Loucy (cell line): ENCODE measurements at regions not wholly inside any gene's neighbourhood (a gene's known extent, or its start where the extent isn't known, plus 50 kb on each side); places are given as distances from the start of the nearest gene placed in this dataset.

Source experiments
- H2AFZ ChIP-seq: fragments of 200-600 bp; sonication (generic); 2 replicates; pipeline ENCODE4 v1.6.0; 2016; ENCODE audit warnings: antibody characterized with exemption, mild to moderate bottlenecking, low read length, moderate library complexity
- H3F3A ChIP-seq: fragments of 200-600 bp; 2 replicates; pipeline ENCODE4 v1.6.0; 2016; ENCODE audit warnings: antibody characterized with exemption, low read depth, mild to moderate bottlenecking
- H3K27me3 ChIP-seq: fragments of 200-600 bp; sonication (generic); 2 replicates; pipeline ENCODE4 v1.6.1; 2014; ENCODE audit warnings: low read length, mild to moderate bottlenecking; ENCODE audit not compliant: insufficient read depth, poor library complexity, severe bottlenecking
- H3K36me3 ChIP-seq: fragments of 200-600 bp; sonication (generic); 2 replicates; pipeline ENCODE4 v1.6.1; 2016; ENCODE audit warnings: low read length; ENCODE audit not compliant: insufficient read depth
- H3K4me1 ChIP-seq: fragments of 200-600 bp; sonication (generic); 2 replicates; pipeline ENCODE4 v1.5.1; 2014; ENCODE audit warnings: low read length, mild to moderate bottlenecking; ENCODE audit not compliant: insufficient read depth, poor library complexity, severe bottlenecking
- H3K4me2 ChIP-seq: fragments of 200-600 bp; sonication (generic); 2 replicates; pipeline ENCODE4 v1.6.0; 2014; ENCODE audit warnings: antibody characterized with exemption, low read length, low read depth, mild to moderate bottlenecking; ENCODE audit not compliant: poor library complexity, severe bottlenecking
- H3K4me3 ChIP-seq: fragments of 200-600 bp; sonication (generic); 2 replicates; pipeline ENCODE4 v1.5.1; 2014; ENCODE audit warnings: low read length, mild to moderate bottlenecking, mixed read lengths; ENCODE audit not compliant: poor library complexity, severe bottlenecking
- H3K79me2 ChIP-seq: fragments of 200-600 bp; sonication (generic); 2 replicates; pipeline ENCODE4 v1.6.1; 2014; ENCODE audit warnings: low read length; ENCODE audit not compliant: insufficient read depth
- H3K9ac ChIP-seq: fragments of 200-600 bp; sonication (generic); 2 replicates; pipeline ENCODE4 v1.6.0; 2014; ENCODE audit warnings: mild to moderate bottlenecking, low read depth, low read length, moderate library complexity; ENCODE audit not compliant: poor library complexity, severe bottlenecking
- H3K9me2 ChIP-seq: fragments of 200-600 bp; sonication (generic); replicated peaks from 2 replicates; pipeline ENCODE4 v1.6.1; 2016; ENCODE audit warnings: low read depth, low read length, mixed read lengths
- H3K9me3 ChIP-seq: fragments of 200-600 bp; sonication (generic); 2 replicates; pipeline ENCODE4 v1.6.1; 2014; ENCODE audit warnings: mild to moderate bottlenecking, antibody characterized with exemption, low read length, low read depth; ENCODE audit not compliant: insufficient read depth
- H4K20me1 ChIP-seq: fragments of 200-600 bp; sonication (generic); 2 replicates; pipeline ENCODE4 v1.6.0; 2014; ENCODE audit warnings: antibody characterized with exemption, low read length, mild to moderate bottlenecking; ENCODE audit not compliant: insufficient read depth, poor library complexity, severe bottlenecking
- EZH2phosphoT487 ChIP-seq: fragments of 200-600 bp; IDR thresholded peaks from 2 replicates; pipeline ENCODE4 v1.6.1; 2018; ENCODE audit warnings: antibody characterized with exemption, mild to moderate bottlenecking, moderate library complexity, borderline replicate concordance
- TF ChIP-seq, protein P1 (sequence below): fragments of 200-600 bp; sonication (generic); conservative IDR thresholded peaks from 2 replicates; pipeline ENCODE4 v1.5.1; 2014; ENCODE audit warnings: mild to moderate bottlenecking, antibody characterized with exemption, low read length

GRCh38 chr6:155955038-155955437, 499.4 kb upstream of the NOX3 start:
- H3K4me1 ChIP-seq, result no peaks in the 10 kb centered on the region
- H3K4me2 ChIP-seq, result no peak overlapping the region
- no peaks in the 10 kb centered on the region for H3K9me3 ChIP-seq
- H3K4me3 ChIP-seq, result no peak overlapping the region
- H2AFZ ChIP-seq, result no peak overlapping the region
- H3K9me2 ChIP-seq, result no peaks in the 10 kb centered on the region
- no peak for TF ChIP-seq EZH2phosphoT487
- TF ChIP-seq, protein P1, sequence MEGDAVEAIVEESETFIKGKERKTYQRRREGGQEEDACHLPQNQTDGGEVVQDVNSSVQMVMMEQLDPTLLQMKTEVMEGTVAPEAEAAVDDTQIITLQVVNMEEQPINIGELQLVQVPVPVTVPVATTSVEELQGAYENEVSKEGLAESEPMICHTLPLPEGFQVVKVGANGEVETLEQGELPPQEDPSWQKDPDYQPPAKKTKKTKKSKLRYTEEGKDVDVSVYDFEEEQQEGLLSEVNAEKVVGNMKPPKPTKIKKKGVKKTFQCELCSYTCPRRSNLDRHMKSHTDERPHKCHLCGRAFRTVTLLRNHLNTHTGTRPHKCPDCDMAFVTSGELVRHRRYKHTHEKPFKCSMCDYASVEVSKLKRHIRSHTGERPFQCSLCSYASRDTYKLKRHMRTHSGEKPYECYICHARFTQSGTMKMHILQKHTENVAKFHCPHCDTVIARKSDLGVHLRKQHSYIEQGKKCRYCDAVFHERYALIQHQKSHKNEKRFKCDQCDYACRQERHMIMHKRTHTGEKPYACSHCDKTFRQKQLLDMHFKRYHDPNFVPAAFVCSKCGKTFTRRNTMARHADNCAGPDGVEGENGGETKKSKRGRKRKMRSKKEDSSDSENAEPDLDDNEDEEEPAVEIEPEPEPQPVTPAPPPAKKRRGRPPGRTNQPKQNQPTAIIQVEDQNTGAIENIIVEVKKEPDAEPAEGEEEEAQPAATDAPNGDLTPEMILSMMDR, result no peak
- no peaks in the 10 kb centered on the region for H4K20me1 ChIP-seq
- no peaks in the 10 kb centered on the region for H3K79me2 ChIP-seq
- H3K9ac ChIP-seq, result no peak overlapping the region
- no peaks in the 10 kb centered on the region for H3K36me3 ChIP-seq
- no peaks in the 10 kb centered on the region for H3F3A ChIP-seq
- H3K27me3 ChIP-seq, result no peaks in the 10 kb centered on the region

- H3K9me2 ChIP-seq, result no peaks in the 10 kb centered on the region
- TF ChIP-seq EZH2phosphoT487, result no peak
- TF ChIP-seq, protein P1, result no peak
- H4K20me1 ChIP-seq, result no peaks in the 10 kb centered on the region
- H3K4me1 ChIP-seq, result no peaks in the 10 kb centered on the region
- no peak overlapping the region for H2AFZ ChIP-seq
- H3K79me2 ChIP-seq, result no peaks in the 10 kb centered on the region
- H3K9ac ChIP-seq, result no peak overlapping the region
- H3K9me3 ChIP-seq, result no peaks in the 10 kb centered on the region
- no peak overlapping the region for H3K4me2 ChIP-seq
- no peak overlapping the region for H3K4me3 ChIP-seq
- no peaks in the 10 kb centered on the region for H3K36me3 ChIP-seq
- H3F3A ChIP-seq, result no peaks in the 10 kb centered on the region
- no peaks in the 10 kb centered on the region for H3K27me3 ChIP-seq
These were observed 498.5 kb upstream of the NOX3 start for GRCh38 chr6:155954149-155954548.

DNA sequence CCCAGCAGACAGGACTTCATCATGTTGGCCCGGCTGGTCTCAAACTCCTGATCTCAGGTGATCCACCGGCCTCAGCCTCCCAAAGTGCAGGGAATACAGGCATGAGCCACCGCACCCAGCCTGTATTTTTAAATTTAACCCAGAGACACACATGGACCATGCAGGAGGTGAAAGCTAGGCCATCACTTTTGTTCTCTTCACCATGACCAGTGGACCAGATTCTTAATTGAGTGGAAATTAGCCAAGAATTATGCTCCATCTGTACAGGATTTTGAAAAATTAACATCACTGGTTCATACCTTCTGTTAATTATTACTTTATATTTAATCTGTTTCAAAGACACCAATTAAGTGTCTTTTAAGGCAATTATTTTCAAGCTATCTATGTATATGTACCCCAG, 493.6 kb upstream of the NOX3 start:
- Histone ChIP-seq H3K9me2 (no peaks in the 10 kb centered on the region), H4K20me1 (no peaks in the 10 kb centered on the region), H3K4me1 (no peaks in the 10 kb centered on the region), H3K36me3 (no peaks in the 10 kb centered on the region), H2AFZ (no peak overlapping the region), H3K27me3 (no peaks in the 10 kb centered on the region), H3F3A (no peaks in the 10 kb centered on the region), H3K4me2 (no peak overlapping the region), H3K79me2 (no peaks in the 10 kb centered on the region), H3K4me3 (no peak overlapping the region), H3K9ac (no peak overlapping the region), H3K9me3 (peaks cover 18% of the 10 kb centered on the region; the same call in 1 of the 2 replicates)
- no peak for TF ChIP-seq EZH2phosphoT487
- TF ChIP-seq, protein P1, result no peak
